Activated T-helper 9 cell treated with anti-CD3 and anti-CD28 coated beads, Interleukin-2, amount 50 U/mL, for 16 hours (primary cell): ENCODE measurements at regions not wholly inside any gene's neighbourhood (a gene's known extent, or its start where the extent isn't known, plus 50 kb on each side); places are given as distances from the start of the nearest gene placed in this dataset.
"Not testable (repeated sequence)": the region's sequence is repeated elsewhere in the genome, so short reads cannot be mapped to it uniquely, and the experiment has no call there.

Experiments
- DNase-seq: peaks from one replicate; pipeline ENCODE4 v3.0.0-alpha.2; 2020; ENCODE audit warnings: low read depth

- DNase-seq: no peak
Measured at GRCh38 chr16:87035053-87035452, 282.1 kb downstream of the C16orf95 start.

GRCh38 chr16:87037012-87037411 is 280.2 kb downstream of the C16orf95 start:
- no peak for DNase-seq

- not testable (repeated sequence) for DNase-seq
Measured at GRCh38 chr16:87038528-87038927, 278.7 kb downstream of the C16orf95 start.

DNA sequence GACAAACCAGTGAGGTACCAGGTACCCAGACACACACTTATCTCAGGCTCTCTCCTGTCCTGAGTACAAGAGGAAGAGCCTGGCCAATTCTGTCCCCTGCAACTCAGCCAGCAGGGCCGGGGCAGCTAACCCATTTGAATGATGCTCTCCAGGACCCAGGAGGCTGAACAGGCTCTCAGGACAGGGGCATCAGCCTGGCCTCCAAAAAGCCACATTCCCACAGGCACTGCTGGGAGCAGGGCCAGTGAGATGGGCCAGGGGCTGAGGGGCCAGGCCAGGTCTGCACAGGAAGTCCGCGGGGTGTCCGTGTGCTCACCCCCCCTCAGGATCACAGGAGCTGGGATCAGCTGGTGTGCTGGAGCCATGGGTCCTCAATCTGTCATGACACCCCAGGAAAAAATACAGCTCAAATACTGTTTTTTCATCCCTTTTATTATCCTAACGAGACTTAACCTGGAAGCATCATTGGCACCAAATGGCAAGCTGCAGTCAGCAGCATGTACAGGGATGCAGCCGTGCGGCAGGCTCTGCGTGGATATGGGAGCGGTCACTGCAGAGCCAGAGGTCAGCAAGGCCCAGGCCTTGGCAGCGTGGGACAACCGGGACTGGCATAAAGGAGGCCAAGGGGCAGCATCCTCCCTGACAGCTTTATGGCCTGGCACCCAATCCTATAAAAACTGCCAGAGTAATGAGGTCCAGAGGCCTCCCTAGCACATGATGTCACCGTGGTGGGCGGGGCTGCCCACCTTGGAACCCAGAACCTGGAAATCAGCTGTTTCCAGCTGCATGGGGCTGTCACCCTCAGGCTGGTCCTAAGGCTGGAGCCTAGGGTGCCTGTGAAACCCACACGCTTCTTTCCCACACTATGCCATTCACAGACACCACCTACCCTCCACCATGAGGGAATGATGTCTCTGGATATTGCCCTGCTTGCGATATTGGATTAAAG is 276.7 kb downstream of the C16orf95 start:
- DNase-seq: no peak

- DNase-seq: no peak
Measured at GRCh38 chr16:87041286-87041685, 275.9 kb downstream of the C16orf95 start.

DNA sequence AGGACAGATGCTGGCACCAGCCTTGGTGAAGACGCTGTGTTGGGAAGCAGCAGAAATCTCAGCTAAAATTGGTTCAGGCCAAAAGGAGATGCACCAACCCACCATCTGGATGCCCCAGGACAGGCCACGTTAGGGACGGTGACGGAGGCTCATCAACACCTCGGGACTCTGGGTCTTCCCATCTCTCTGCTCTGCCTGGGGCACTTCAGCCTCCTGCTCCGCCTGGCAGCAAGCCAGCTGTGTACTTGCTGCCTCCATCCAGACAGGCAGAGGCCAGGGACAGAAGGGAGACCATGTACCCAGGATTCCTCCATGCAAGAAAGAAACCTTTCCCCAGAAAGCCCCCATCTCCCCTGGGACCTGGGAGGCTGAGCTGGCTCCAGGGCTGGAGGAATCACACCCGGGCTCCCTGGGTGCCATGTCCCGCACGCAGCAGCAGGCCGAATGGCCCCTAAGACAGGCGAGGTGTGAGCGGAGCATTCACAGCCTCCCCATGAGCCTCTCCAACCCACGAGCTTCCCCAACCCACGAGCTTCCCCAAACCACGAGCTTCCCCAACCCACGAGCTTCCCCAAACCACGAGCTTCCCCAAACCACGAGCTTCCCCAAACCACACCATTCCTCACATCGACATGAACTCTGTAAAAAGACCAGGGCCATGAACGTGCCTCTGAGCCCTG is 274.5 kb downstream of the C16orf95 start:
- no peak for DNase-seq

GRCh38 chr16:87043231-87044031 is 273.8 kb downstream of the C16orf95 start:
- DNase-seq: no peak

DNA sequence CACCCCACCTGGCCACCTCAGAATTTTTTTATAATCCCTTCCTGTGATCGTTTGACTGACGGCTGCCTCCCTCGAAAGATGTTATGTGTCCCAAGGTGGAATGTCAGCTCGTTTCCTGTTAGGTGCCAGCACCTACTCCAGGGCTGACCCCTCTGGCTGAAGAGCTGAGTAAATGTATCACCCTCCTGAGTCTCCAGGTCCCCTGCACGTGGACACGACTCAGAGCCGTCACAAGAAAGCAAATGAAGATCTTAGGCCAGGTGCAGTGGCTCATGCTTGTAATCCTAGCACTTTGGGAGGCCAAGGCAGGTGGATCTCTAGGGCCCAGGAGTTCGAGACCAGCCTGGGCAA is 273.2 kb downstream of the C16orf95 start:
- no peak for DNase-seq

DNA sequence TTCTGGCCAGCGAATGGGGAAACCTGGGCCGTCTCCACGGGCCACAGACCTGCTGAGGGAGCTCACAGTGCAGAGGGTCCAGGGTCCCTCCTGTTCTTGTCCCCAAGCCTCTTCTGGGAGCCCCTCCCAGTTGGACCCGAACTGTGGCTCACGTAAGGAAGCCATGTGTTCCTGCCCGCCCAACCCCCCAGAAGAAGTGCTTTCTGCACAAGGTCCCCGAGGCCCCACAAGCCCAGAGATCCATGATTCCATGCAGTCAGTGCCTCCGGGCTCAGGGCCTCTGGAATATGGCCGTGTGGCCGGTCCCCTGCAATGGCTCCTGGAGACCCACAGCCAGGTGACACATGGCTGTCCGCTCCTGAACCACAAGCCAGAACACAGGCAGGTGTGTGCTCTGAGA is 272.4 kb downstream of the C16orf95 start:
- DNase-seq: no peak

DNA sequence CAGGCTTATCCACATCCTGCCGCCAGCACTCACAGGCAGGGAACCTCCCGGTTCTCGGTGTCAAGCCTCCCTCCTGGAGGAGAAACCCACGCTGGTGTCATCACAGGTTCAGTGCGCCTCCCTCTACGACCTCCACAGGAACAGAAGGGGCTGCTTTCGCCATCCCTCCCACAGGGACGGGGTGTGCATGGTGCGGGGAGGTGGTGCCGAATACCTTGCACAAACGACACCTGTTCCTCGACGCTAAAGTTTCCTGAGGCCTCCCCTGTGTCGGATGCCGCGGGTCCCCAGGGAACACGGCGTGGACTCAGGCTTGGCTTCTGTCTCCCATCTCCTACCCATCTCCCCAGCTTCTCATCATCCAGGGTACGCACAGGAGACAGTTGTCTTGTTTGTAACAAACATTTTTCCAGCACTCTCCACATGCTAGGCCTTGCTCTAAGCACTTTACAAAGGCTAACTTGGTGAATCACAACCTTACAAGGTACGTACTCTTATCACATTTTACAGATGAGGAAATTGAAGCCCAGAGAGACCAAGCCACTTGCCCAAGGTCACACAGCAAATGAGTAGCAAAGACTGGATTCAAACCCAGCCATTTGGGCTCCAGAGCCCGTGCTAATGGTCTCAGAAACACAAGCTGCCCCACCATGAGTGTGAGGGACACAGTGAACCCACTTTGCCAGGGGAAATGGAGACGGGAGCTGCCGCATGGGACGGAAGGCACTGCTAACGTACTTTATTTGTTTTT is 271.6 kb downstream of the C16orf95 start:
- DNase-seq: no peak

- DNase-seq: no peak
Measured at GRCh38 chr16:87046235-87046634, 271.0 kb downstream of the C16orf95 start.

- DNase-seq: no peak
Measured at GRCh38 chr16:87047221-87048037, 269.8 kb downstream of the C16orf95 start.

- no peak for DNase-seq
Measured at GRCh38 chr16:87048038-87048729, 269.0 kb downstream of the C16orf95 start.

- no peak for DNase-seq
Measured at GRCh38 chr16:87048730-87049115, 268.5 kb downstream of the C16orf95 start.

DNA sequence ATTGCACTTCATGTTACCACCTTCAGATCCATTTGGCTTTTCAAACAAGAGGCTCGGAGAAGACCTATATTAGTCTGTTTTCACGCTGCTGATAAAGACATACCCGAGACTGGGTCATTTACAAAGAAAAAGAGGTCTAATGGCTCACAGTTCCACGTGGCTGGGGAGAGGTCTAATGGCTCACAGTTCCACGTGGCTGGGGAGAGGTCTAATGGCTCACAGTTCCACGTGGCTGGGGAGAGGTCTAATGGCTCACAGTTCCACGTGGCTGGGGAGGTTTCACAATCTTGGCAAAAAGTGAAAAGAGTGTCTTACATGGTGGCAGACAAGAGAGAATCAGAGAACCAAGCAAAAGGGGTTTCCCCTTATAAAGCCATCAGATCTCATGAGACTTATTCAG is 268.0 kb downstream of the C16orf95 start:
- not testable (repeated sequence) for DNase-seq

GRCh38 chr16:87050142-87050541 is 267.1 kb downstream of the C16orf95 start:
- no peak for DNase-seq

GRCh38 chr16:87051526-87052320 is 265.5 kb downstream of the C16orf95 start:
- DNase-seq: no peak

GRCh38 chr16:87052506-87052905 is 264.7 kb downstream of the C16orf95 start:
- no peak for DNase-seq
